Fibroblast of pulmonary artery (primary cell): ENCODE measurements at regions not wholly inside any gene's neighbourhood (a gene's known extent, or its start where the extent isn't known, plus 50 kb on each side); places are given as distances from the start of the nearest gene placed in this dataset.

Experiments used
- DNase-seq: peaks from one replicate; pipeline ENCODE4 v3.0.0-alpha.2; 2010; ENCODE audit warnings: low read depth
- H3K4me3 ChIP-seq: replicated peaks from 2 replicates; pipeline ENCODE4 v1.5.1; 2011; ENCODE audit warnings: low read depth, mild to moderate bottlenecking, control low read depth, low read length, moderate library complexity
- CTCF ChIP-seq: IDR thresholded peaks from 2 replicates; pipeline ENCODE4 v1.5.1; 2011; ENCODE audit warnings: mild to moderate bottlenecking, control low read depth, low read length, inconsistent platforms; ENCODE audit errors: missing control alignments

GRCh38 chr18:41783065-41783818 is 171.8 kb upstream of the PIK3C3 start:
- DNase-seq: no peak
- TF ChIP-seq CTCF: no peak
- H3K4me3 ChIP-seq: no peak overlapping the region

- no peak for DNase-seq
- no peak overlapping the region for H3K4me3 ChIP-seq
- no peak for TF ChIP-seq CTCF
Observed at GRCh38 chr18:41771973-41772372, 183.1 kb upstream of the PIK3C3 start.

GRCh38 chr18:41769265-41769664 is 185.8 kb upstream of the PIK3C3 start:
- TF ChIP-seq CTCF: no peak
- no peak for DNase-seq
- no peak overlapping the region for H3K4me3 ChIP-seq

- TF ChIP-seq CTCF: no peak
- DNase-seq: no peak
- no peak overlapping the region for H3K4me3 ChIP-seq
Observed at GRCh38 chr18:41768467-41768866, 186.6 kb upstream of the PIK3C3 start.

- no peak overlapping the region for H3K4me3 ChIP-seq
- peak; percentile 22 for TF ChIP-seq CTCF
Observed at GRCh38 chr18:41767960-41768359, 187.1 kb upstream of the PIK3C3 start.

GRCh38 chr18:41765460-41765859 is 189.6 kb upstream of the PIK3C3 start:
- TF ChIP-seq CTCF: no peak
- DNase-seq: no peak
- no peak overlapping the region for H3K4me3 ChIP-seq

More at GRCh38 chr18:41767960-41768359, 187.1 kb upstream of the PIK3C3 start:
- peak; percentile 65 for DNase-seq

- no peak for DNase-seq
Observed at GRCh38 chr18:41763361-41763760, 191.7 kb upstream of the PIK3C3 start.

More at GRCh38 chr18:41763361-41763760, 191.7 kb upstream of the PIK3C3 start:
- no peak overlapping the region for H3K4me3 ChIP-seq
- no peak for TF ChIP-seq CTCF
